Stimulated activated CD4-positive, alpha-beta T cell treated with anti-CD3 and anti-CD28 coated beads, Interleukin-1b, Interleukin-23, amount 100 ng/mL, for 4 hours (primary cell): ENCODE measurements at regions not wholly inside any gene's neighbourhood (a gene's known extent, or its start where the extent isn't known, plus 50 kb on each side); places are given as distances from the start of the nearest gene placed in this dataset.

Experiments used
- DNase-seq, 2 donors: peaks; one replicate each; pipeline ENCODE4 v3.0.0-alpha.2; 2020; ENCODE audit warnings: low read depth in 2 of 2

GRCh38 chr13:73966331-73966730 lies 167.9 kb downstream of the KLF12 start:
- no peak for DNase-seq

- DNase-seq: no peak
These were observed 171.9 kb downstream of the KLF12 start for GRCh38 chr13:73962284-73962683.

- DNase-seq: no peak
These were observed 173.0 kb downstream of the KLF12 start for GRCh38 chr13:73961181-73961580.

GRCh38 chr13:73960474-73960873 lies 173.7 kb downstream of the KLF12 start:
- no peak for DNase-seq

DNA sequence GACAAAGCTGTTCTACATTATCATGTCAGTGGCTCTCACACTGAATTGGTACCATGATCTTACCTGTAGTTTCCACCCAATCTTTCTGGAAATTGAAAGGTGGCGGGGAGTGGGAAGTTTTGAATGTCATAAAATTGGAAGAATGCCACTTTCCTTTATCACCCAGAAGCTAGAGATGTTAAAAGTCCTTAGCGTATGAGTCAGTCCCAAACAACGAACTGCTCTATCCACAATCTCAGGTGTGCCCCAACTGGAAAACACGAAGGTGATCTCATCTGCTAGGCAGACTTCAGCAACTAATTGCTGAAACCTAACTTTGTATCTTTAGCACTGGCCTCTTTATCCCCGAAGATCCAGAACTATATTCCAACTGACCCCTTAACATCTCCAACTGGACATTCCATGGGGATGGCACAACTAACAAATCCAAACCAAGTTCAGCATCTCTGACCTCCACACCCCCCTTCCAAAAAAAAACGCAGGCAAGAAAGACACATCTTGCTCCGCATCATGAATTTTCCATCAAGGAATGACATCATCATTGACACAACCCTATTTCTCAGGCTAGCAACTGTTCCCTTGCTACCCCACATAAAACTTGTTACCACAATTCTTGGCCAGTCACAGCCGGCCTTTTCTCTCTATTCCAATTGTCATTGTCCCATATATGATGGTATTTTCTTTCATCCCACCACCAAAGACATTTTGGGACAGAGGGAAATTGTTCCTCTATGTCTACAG lies 175.4 kb downstream of the KLF12 start:
- DNase-seq: no peak

GRCh38 chr13:73957889-73958288 lies 176.3 kb downstream of the KLF12 start:
- no peak for DNase-seq

GRCh38 chr13:73956795-73957408 lies 177.3 kb downstream of the KLF12 start:
- DNase-seq: no peak

DNA sequence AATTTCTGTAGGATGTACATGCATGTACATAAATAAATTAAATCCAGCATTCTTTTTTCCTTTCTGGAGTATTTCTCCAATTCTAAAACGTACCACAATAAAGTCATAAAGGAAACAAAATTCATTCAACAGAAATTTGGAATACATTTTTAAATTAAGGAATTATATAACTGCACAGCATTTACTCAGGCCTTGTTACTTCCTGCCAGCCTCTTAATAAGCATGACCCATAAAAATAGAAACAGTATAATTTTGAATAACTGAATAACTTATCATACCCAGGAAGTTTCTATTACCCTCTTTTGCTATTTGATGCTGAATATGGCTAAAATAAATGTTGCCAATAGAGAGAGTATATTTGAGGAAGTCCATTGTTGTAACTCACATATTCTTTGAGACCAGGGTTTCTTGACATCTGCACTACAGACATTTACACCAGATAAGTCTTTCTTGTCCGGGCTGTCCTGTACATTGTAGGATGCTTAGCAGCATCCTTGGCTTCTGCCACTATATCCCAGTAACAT lies 178.2 kb downstream of the KLF12 start:
- DNase-seq: no peak

DNA sequence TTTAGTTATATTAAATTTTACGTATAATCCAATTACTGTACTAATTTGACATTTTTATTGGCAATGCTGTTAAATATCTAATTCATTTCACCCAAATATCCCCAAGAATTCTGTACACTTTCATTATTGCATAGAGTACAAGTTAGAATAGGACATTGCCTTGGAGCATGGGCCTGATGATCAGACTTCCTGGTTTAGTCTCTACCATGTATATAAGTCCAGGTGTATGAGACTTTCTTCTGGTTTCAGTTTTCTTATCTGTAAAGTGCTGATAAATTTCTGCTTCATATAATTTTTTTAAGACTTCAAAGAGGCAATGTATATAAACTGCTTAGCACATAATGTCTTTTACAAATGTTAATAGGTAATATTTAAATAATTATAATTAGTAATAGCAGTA lies 179.4 kb downstream of the KLF12 start:
- DNase-seq: no peak

DNA sequence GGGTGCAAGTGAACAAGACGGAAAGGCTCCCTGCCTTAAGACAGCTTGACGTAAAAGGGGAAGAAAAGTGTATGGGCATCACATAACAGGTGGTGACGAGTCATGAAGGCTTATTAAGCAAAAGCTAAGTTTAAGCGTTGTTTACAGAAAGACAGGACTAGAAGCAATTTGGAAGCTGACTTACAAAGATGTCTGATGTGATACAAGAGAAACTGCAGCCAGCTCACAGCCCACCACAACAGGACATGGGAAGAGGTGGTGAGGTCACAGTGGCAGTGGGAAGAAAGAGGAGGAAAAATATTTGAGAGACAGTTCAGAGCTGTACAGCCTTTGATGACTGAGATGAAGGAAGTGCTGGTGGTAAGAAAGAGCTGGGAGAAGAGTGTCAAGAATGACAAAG lies 181.6 kb downstream of the KLF12 start:
- DNase-seq: no peak

GRCh38 chr13:73948848-73949529 lies 185.2 kb downstream of the KLF12 start:
- no peak for DNase-seq

- no peak for DNase-seq
These were observed 188.3 kb downstream of the KLF12 start for GRCh38 chr13:73945871-73946270.

GRCh38 chr13:73945382-73945781 lies 188.8 kb downstream of the KLF12 start:
- no peak for DNase-seq

DNA sequence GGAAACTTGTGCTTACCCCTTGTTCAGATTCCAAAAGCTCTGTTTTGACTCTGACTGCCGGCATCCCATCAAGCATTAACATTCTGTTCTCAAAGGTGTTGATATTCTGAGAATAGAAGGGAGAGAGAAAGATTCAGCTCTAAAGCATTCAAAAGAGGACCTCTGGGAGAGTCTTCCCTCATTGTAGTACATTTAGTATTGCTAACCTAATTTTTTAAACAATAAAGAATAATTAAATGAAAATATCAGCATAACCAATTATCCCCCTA lies 190.3 kb downstream of the KLF12 start:
- DNase-seq: no peak

DNA sequence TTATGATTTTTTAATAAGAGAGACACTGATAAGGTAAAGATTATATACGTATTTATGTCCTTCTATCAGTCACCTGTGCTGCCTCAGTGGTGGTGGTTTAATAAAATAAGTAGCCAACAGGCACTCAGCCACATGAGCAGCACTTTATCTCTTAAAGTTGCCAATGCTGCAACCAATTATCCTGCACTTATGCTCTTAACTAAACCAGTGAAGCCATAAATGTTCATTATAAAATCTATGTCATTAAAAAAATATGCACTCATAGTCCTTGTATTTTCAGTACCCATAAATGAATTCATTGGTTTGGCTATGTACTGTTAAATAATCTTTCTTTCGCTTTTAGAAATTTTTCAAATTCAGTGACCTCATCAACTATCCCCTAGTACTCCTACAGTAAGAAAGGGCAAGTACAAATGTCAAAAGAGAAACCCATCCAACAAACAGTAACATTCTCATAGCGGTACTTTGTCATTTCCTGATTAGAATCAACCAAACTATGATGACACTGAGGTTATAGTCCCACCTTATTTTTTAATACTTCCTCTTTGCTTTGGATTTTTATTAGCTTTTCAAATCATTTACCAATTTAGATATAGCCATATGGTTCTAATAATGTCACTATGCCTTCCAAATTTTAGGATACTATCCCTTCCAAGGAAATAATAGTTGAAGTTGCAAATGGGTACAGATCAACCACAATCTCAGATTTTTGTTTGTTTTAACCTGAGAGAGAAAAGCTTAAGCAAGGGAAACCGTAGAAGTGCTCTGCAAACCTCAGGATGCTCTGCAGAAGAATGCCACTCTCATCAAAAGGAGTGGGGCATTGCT lies 190.9 kb downstream of the KLF12 start:
- DNase-seq: no peak

- DNase-seq: no peak
These were observed 192.5 kb downstream of the KLF12 start for GRCh38 chr13:73941752-73942151.

GRCh38 chr13:73940098-73940497 lies 194.1 kb downstream of the KLF12 start:
- DNase-seq: no peak

DNA sequence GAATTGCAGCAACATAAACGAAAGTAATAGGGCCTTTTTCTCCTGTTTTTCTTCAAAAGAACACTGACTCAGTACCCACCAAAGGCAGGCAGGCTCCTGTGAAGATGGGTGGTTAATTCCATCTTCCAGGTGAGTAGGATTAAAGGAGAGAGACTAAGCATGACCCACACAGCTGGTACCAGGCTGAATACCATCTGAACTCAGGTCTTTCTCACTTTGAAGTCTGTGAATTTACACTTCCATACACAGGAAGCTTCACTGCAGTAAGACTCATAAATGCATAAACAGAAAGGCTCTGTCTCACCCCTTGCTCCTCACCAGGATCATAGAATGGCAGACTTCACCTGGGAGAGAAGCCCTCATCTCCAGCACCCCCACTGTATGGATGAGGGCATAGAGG lies 194.6 kb downstream of the KLF12 start:
- no peak for DNase-seq

- no peak for DNase-seq
These were observed 195.2 kb downstream of the KLF12 start for GRCh38 chr13:73939071-73939380.

GRCh38 chr13:73938372-73939070 lies 195.7 kb downstream of the KLF12 start:
- DNase-seq: no peak

- no peak for DNase-seq
These were observed 196.8 kb downstream of the KLF12 start for GRCh38 chr13:73937441-73937840.

DNA sequence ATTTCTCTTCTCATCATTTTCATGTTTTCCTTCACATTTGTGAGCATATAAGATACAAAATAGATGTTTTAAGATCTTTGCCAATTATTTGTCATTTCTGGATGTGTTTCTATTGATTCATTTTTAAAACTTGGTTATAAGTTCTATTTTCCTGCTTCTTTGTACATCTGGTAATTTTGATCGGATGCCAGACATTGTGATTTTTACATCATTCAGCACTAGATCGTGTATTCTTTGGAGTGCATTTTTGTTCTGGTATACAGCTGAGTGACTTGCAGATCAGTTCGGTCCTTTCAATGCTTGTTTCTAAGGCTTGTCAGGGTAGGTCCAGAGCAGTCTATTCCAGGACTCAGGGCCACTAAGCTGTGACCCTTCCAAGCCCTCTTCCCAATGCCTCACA lies 198.2 kb downstream of the KLF12 start:
- no peak for DNase-seq
